OCI-LY3 (cell line): ENCODE measurements at regions not wholly inside any gene's neighbourhood (a gene's known extent, or its start where the extent isn't known, plus 50 kb on each side); places are given as distances from the start of the nearest gene placed in this dataset.

Experiments used
- CTCF ChIP-seq: fragments of 200-600, 300-600 bp; sonication (generic); IDR thresholded peaks from 2 replicates; pipeline ENCODE4 v1.5.1; 2014; ENCODE audit warnings: antibody characterized with exemption, low read length, low read depth
- EZH2phosphoT487 ChIP-seq: fragments of 200-600 bp; shearing (Covaris generic); IDR thresholded peaks from 2 replicates; pipeline ENCODE4 v1.6.1; 2018; ENCODE audit warnings: antibody characterized with exemption, mixed run types, low read depth

GRCh38 chr13:22275393-22275792 is 604.5 kb downstream of the FGF9 start:
- TF ChIP-seq CTCF (no peak), EZH2phosphoT487 (no peak)
